ENCODE measurements at regions not wholly inside any gene's neighbourhood (a gene's known extent, or its start where the extent isn't known, plus 50 kb on each side); places are given as distances from the start of the nearest gene placed in this dataset.

- TF ChIP-seq CTCF (conservative IDR thresholded peaks at IDR 0.05; ENCODE audit: low read depth in 2 of 2) (no peak), POLR2AphosphoS5 (IDR thresholded peaks at IDR 0.05; ENCODE audit: low read depth) (no peak), EZH2 (IDR thresholded peaks at IDR 0.05; ENCODE audit: low read depth, unreplicated experiment) (no peak), REST (IDR thresholded peaks at IDR 0.05; ENCODE audit: unreplicated experiment) (no peak), EZH2phosphoT487 (IDR thresholded peaks at IDR 0.05; ENCODE audit: unreplicated experiment) (no peak)
These were observed 87.2 kb upstream of the NEURL1B start for GRCh38 chr5:172553903-172554302.
